CD4-positive, CD25-positive, alpha-beta regulatory T cell (primary cell): ENCODE measurements at regions not wholly inside any gene's neighbourhood (a gene's known extent, or its start where the extent isn't known, plus 50 kb on each side); places are given as distances from the start of the nearest gene placed in this dataset.
"Not testable (repeated sequence)": the region's sequence is repeated elsewhere in the genome, so short reads cannot be mapped to it uniquely, and the experiment has no call there.

Experiments used
- ATAC-seq, 2 donors: fragments of 150-1000 bp; cut with Tn5 transposase; one replicate each; pipeline ENCODE4 v1.10.0; 2021; ENCODE audit warnings: low read depth in 2 of 2, moderate number of reproducible peaks in 2 of 2, moderate library complexity in 1 of 2
- DNase-seq, 3 donors: peaks; one replicate each; pipeline versions ENCODE4 v3.0.0 to v3.0.0-alpha.2; 2012 to 2022; ENCODE audit warnings: mixed read lengths in 1 of 3
- H3K27ac ChIP-seq: one replicate; pipeline ENCODE4 v1.7.0; 2013; ENCODE audit warnings: mild to moderate bottlenecking, low read length; ENCODE audit not compliant: insufficient read depth, poor library complexity, severe bottlenecking
- H3K27me3 ChIP-seq: one replicate; pipeline ENCODE4 v1.7.0; 2013; ENCODE audit warnings: low read length; ENCODE audit not compliant: control insufficient read depth, insufficient read depth
- H3K36me3 ChIP-seq: one replicate; pipeline ENCODE4 v1.7.0; 2013; ENCODE audit warnings: mild to moderate bottlenecking, low read length, moderate library complexity; ENCODE audit not compliant: control insufficient read depth, insufficient read depth
- H3K4me1 ChIP-seq: 2 replicates; pipeline ENCODE4 v1.7.0; 2013; ENCODE audit warnings: mild to moderate bottlenecking, low read length; ENCODE audit not compliant: insufficient read depth, control insufficient read depth, poor library complexity, severe bottlenecking
- H3K4me3 ChIP-seq: one replicate; pipeline ENCODE4 v1.7.0; 2013; ENCODE audit warnings: low read depth, mild to moderate bottlenecking, low read length, moderate library complexity
- H3K9me3 ChIP-seq, 2 experiments: 1 replicate in 1 of 2; 2 replicates in 1 of 2; pipeline ENCODE4 v1.7.0; 2013; ENCODE audit warnings: low read length in 2 of 2, mild to moderate bottlenecking in 1 of 2, moderate library complexity in 1 of 2; ENCODE audit not compliant: control insufficient read depth in 2 of 2
- H3K27ac Mint-ChIP-seq, 3 donors: one replicate each; pipeline ENCODE4 v1.8.0; 2020 to 2022; ENCODE audit warnings: mild to moderate bottlenecking in 3 of 3, mixed read lengths in 3 of 3, moderate library complexity in 2 of 3
- H3K27me3 Mint-ChIP-seq: one replicate; pipeline ENCODE4 v1.8.0; 2022; ENCODE audit warnings: mild to moderate bottlenecking, mixed read lengths
- H3K36me3 Mint-ChIP-seq: one replicate; pipeline ENCODE4 v1.8.0; 2020; ENCODE audit warnings: mixed read lengths
- H3K4me1 Mint-ChIP-seq, 4 donors: one replicate each; pipeline ENCODE4 v1.8.0; 2020 to 2022; ENCODE audit warnings: mixed read lengths in 4 of 4, mild to moderate bottlenecking in 1 of 4
- H3K4me3 Mint-ChIP-seq, 4 donors: one replicate each; pipeline ENCODE4 v1.8.0; 2020 to 2022; ENCODE audit warnings: mild to moderate bottlenecking in 4 of 4, mixed read lengths in 4 of 4, moderate library complexity in 3 of 4
- H3K9me3 Mint-ChIP-seq, 7 donors: one replicate each; pipeline ENCODE4 v1.8.0; 2020 to 2022; ENCODE audit warnings: mixed read lengths in 7 of 7, mild to moderate bottlenecking in 3 of 7, moderate library complexity in 2 of 7

GRCh38 chr1:166673722-166674121, 165.6 kb upstream of the POGK start:
- Mint-ChIP-seq H3K27me3 (peaks cover 9% of the 10 kb centered on the region), H3K27ac (no peak overlapping the region), H3K9me3 (peaks cover 0 to 3% (median 0%) of the 10 kb centered on the region in 7 donors), H3K4me1 (peaks cover 5 to 11% (median 9%) of the 10 kb centered on the region in 4 donors), H3K4me3 (no peak overlapping the region), H3K36me3 (no peaks in the 10 kb centered on the region)
- Histone ChIP-seq H3K9me3 (no peaks in the 10 kb centered on the region), H3K4me3 (no peak overlapping the region), H3K27ac (no peak overlapping the region), H3K36me3 (no peaks in the 10 kb centered on the region), H3K4me1 (no peaks in the 10 kb centered on the region), H3K27me3 (no peaks in the 10 kb centered on the region)
- ATAC-seq = no peak
- no peak for DNase-seq

GRCh38 chr1:166675213-166675612, 164.1 kb upstream of the POGK start:
- no peak overlapping the region for H3K4me3 Mint-ChIP-seq
- H3K27me3 ChIP-seq = no peaks in the 10 kb centered on the region
- peaks cover 0 to under 1% (median 0%) of the 10 kb centered on the region in 7 donors for H3K9me3 Mint-ChIP-seq
- no peaks in the 10 kb centered on the region for H3K9me3 ChIP-seq
- peaks cover 5% of the 10 kb centered on the region for H3K27me3 Mint-ChIP-seq
- no peak overlapping the region for H3K27ac Mint-ChIP-seq
- H3K4me1 Mint-ChIP-seq = peaks cover 5 to 11% (median 9%) of the 10 kb centered on the region in 4 donors
- H3K4me3 ChIP-seq = no peak overlapping the region
- no peak overlapping the region for H3K27ac ChIP-seq
- ATAC-seq (no peak), DNase-seq (no peak)
- H3K36me3 Mint-ChIP-seq = no peaks in the 10 kb centered on the region
- H3K36me3 ChIP-seq = no peaks in the 10 kb centered on the region
- no peaks in the 10 kb centered on the region for H3K4me1 ChIP-seq

GRCh38 chr1:166676981-166677380, 162.3 kb upstream of the POGK start:
- Mint-ChIP-seq H3K27me3 (peaks cover 5% of the 10 kb centered on the region), H3K9me3 (no peaks in the 10 kb centered on the region), H3K27ac (no peak overlapping the region), H3K36me3 (no peaks in the 10 kb centered on the region), H3K4me1 (peaks cover 5 to 11% (median 9%) of the 10 kb centered on the region in 4 donors), H3K4me3 (no peak overlapping the region)
- no peak overlapping the region for H3K27ac ChIP-seq
- H3K4me3 ChIP-seq = no peak overlapping the region
- no peaks in the 10 kb centered on the region for H3K4me1 ChIP-seq
- DNase-seq (no peak), ATAC-seq (no peak)
- H3K27me3 ChIP-seq = no peaks in the 10 kb centered on the region
- H3K36me3 ChIP-seq = no peaks in the 10 kb centered on the region
- H3K9me3 ChIP-seq = no peaks in the 10 kb centered on the region

GRCh38 chr1:166679369-166679768, 159.9 kb upstream of the POGK start:
- Histone ChIP-seq H3K4me1 (no peaks in the 10 kb centered on the region), H3K9me3 (no peaks in the 10 kb centered on the region), H3K4me3 (no peak overlapping the region), H3K27me3 (no peaks in the 10 kb centered on the region), H3K36me3 (no peaks in the 10 kb centered on the region), H3K27ac (no peak overlapping the region)
- ATAC-seq (no peak), DNase-seq (no peak)
- H3K36me3 Mint-ChIP-seq = no peaks in the 10 kb centered on the region
- peaks cover under 1% of the 10 kb centered on the region for H3K27me3 Mint-ChIP-seq
- H3K4me1 Mint-ChIP-seq = peaks cover 0 to under 1% (median 0%) of the 10 kb centered on the region in 4 donors
- no peak overlapping the region for H3K27ac Mint-ChIP-seq
- H3K4me3 Mint-ChIP-seq = no peak overlapping the region
- H3K9me3 Mint-ChIP-seq = no peaks in the 10 kb centered on the region

GRCh38 chr1:166682588-166682987, 156.7 kb upstream of the POGK start:
- Mint-ChIP-seq H3K27ac (no peak overlapping the region), H3K27me3 (no peaks in the 10 kb centered on the region), H3K9me3 (peaks cover 0 to 14% (median 0%) of the 10 kb centered on the region in 7 donors), H3K4me1 (no peaks in the 10 kb centered on the region), H3K4me3 (no peak overlapping the region), H3K36me3 (no peaks in the 10 kb centered on the region)
- Histone ChIP-seq H3K27ac (no peak overlapping the region), H3K36me3 (no peaks in the 10 kb centered on the region), H3K9me3 (no peaks in the 10 kb centered on the region), H3K4me1 (no peaks in the 10 kb centered on the region), H3K4me3 (no peak overlapping the region), H3K27me3 (peaks cover 3% of the 10 kb centered on the region)
- DNase-seq (no peak), ATAC-seq (no peak)

GRCh38 chr1:166684669-166685068, 154.6 kb upstream of the POGK start:
- H3K27ac Mint-ChIP-seq, H3K36me3 Mint-ChIP-seq, H3K4me3 ChIP-seq, H3K36me3 ChIP-seq, H3K27ac ChIP-seq, H3K4me1 ChIP-seq, H3K27me3 Mint-ChIP-seq, H3K27me3 ChIP-seq, ATAC-seq, DNase-seq, H3K4me1 Mint-ChIP-seq, H3K9me3 ChIP-seq, H3K4me3 Mint-ChIP-seq: not testable (repeated sequence)
- H3K9me3 Mint-ChIP-seq = peaks cover 0 to 16% (median 3%) of the 10 kb centered on the region in 7 donors

GRCh38 chr1:166685200-166685599, 154.1 kb upstream of the POGK start:
- H3K4me3 ChIP-seq = no peak overlapping the region
- Mint-ChIP-seq H3K36me3 (no peaks in the 10 kb centered on the region), H3K4me1 (no peaks in the 10 kb centered on the region), H3K9me3 (peaks cover 0 to 17% (median 3%) of the 10 kb centered on the region in 7 donors), H3K27me3 (no peaks in the 10 kb centered on the region), H3K27ac (no peak overlapping the region), H3K4me3 (no peak overlapping the region)
- H3K27ac ChIP-seq = no peak overlapping the region
- no peaks in the 10 kb centered on the region for H3K4me1 ChIP-seq
- DNase-seq (no peak), ATAC-seq (no peak)
- peaks cover 4% of the 10 kb centered on the region for H3K27me3 ChIP-seq
- no peaks in the 10 kb centered on the region for H3K36me3 ChIP-seq
- no peaks in the 10 kb centered on the region for H3K9me3 ChIP-seq

GRCh38 chr1:166685891-166686290, 153.4 kb upstream of the POGK start:
- not testable (repeated sequence) for DNase-seq, H3K4me3 ChIP-seq, H3K4me1 ChIP-seq, H3K27ac ChIP-seq, H3K4me3 Mint-ChIP-seq, H3K27ac Mint-ChIP-seq, H3K4me1 Mint-ChIP-seq, H3K9me3 ChIP-seq, H3K27me3 ChIP-seq, ATAC-seq, H3K36me3 Mint-ChIP-seq, H3K27me3 Mint-ChIP-seq, H3K36me3 ChIP-seq
- H3K9me3 Mint-ChIP-seq = peaks cover 0 to 19% (median 3%) of the 10 kb centered on the region in 7 donors
